ENCODE measurements at regions not wholly inside any gene's neighbourhood (a gene's known extent, or its start where the extent isn't known, plus 50 kb on each side); places are given as distances from the start of the nearest gene placed in this dataset.

- TF ChIP-seq POLR2A (IDR thresholded peaks at IDR 0.05) (no peak), CTCF (IDR thresholded peaks at IDR 0.05) (no peak)
Observed at GRCh38 chr16:79969458-79969857, 368.9 kb upstream of the MAF start.
